ENCODE measurements at regions not wholly inside any gene's neighbourhood (a gene's known extent, or its start where the extent isn't known, plus 50 kb on each side); places are given as distances from the start of the nearest gene placed in this dataset.

- H3K27me3 ChIP-seq = no peaks in the 10 kb centered on the region
- TF ChIP-seq POLR2AphosphoS5 (IDR thresholded peaks at IDR 0.05) = no peak
- TF ChIP-seq CTCF (IDR thresholded peaks at IDR 0.05) = no peak
- no peak for TF ChIP-seq EP300 (IDR thresholded peaks at IDR 0.05)
- TF ChIP-seq POLR2A (IDR thresholded peaks at IDR 0.05) = no peak
- H3K27ac ChIP-seq = no peak overlapping the region
- no peaks in the 10 kb centered on the region for H3K36me3 ChIP-seq
- ATAC-seq = no peak
- no peaks in the 10 kb centered on the region for H3K9me3 ChIP-seq
- H3K4me3 ChIP-seq = no peak overlapping the region
- no peaks in the 10 kb centered on the region for H3K4me1 ChIP-seq
- WGBS, 2 donors (ENCODE audit: low coverage in 1 of 2) = 30 to 54% methylated on average over 2 of the region's 2 CpGs
Observed at GRCh38 chr4:86543560-86544309, 50.4 kb upstream of the PTPN13 start.

- Histone ChIP-seq H3K4me3 (no peak overlapping the region), H3K27ac (no peak overlapping the region), H3K36me3 (no peaks in the 10 kb centered on the region), H3K9me3 (no peaks in the 10 kb centered on the region), H3K4me1 (no peaks in the 10 kb centered on the region), H3K27me3 (no peaks in the 10 kb centered on the region)
- TF ChIP-seq EP300 (IDR thresholded peaks at IDR 0.05) = no peak
- no peak for TF ChIP-seq POLR2A (IDR thresholded peaks at IDR 0.05)
- TF ChIP-seq CTCF (IDR thresholded peaks at IDR 0.05) = no peak
- no peak for TF ChIP-seq POLR2AphosphoS5 (IDR thresholded peaks at IDR 0.05)
- WGBS, 2 donors (ENCODE audit: low coverage in 1 of 2) = 20 to 69% methylated on average over 2 of the region's 2 CpGs
- ATAC-seq = no peak
Observed at GRCh38 chr4:86544310-86544966, 49.7 kb upstream of the PTPN13 start.

Small RNA genes lying in the stretch of these regions (small RNA-seq; reads per million reads assigned to genes)
- gene MIR4452 = 0 reads per million in 4 donors

All from gastroesophageal sphincter (tissue), 4 donors.